ENCODE measurements at regions not wholly inside any gene's neighbourhood (a gene's known extent, or its start where the extent isn't known, plus 50 kb on each side); places are given as distances from the start of the nearest gene placed in this dataset.

GRCh38 chr7:155870334-155871180 is 58.3 kb upstream of the SHH start:
- TF ChIP-seq GATA2 (IDR thresholded peaks at IDR 0.05; ENCODE audit: insufficient read depth, insufficient read length, low read depth, low read length) (no peak), MAX (IDR thresholded peaks at IDR 0.05; ENCODE audit: insufficient read depth, insufficient read length) (no peak), POLR2A (IDR thresholded peaks at IDR 0.05; ENCODE audit: low read depth, low read length) (no peak), CTCF (IDR thresholded peaks at IDR 0.05; ENCODE audit: extremely low read depth in 1 of 2, insufficient read depth in 1 of 2, low read depth in 1 of 2, low read length in 2 of 2) (no peak), EZH2 (IDR thresholded peaks at IDR 0.05; ENCODE audit: borderline replicate concordance, low read depth, low read length, severe bottlenecking) (no peak), POLR2AphosphoS5 (IDR thresholded peaks at IDR 0.05; ENCODE audit: insufficient read depth, low read depth, low read length) (no peak)
